GM18519 (cell line): ENCODE measurements at regions not wholly inside any gene's neighbourhood (a gene's known extent, or its start where the extent isn't known, plus 50 kb on each side); places are given as distances from the start of the nearest gene placed in this dataset.

Experiments
- ATAC-seq: cut with Tn5 transposase; IDR thresholded peaks from one replicate; pipeline ENCODE4 v1.9.1; 2021; ENCODE audit warnings: mild to moderate bottlenecking, moderate library complexity; ENCODE audit not compliant: unreplicated experiment, low FRiP score

GRCh38 chr3:161555320-161555719, 58.7 kb downstream of the OTOL1 start:
- ATAC-seq: no peak

GRCh38 chr3:161556533-161556932, 59.9 kb downstream of the OTOL1 start:
- no peak for ATAC-seq

- ATAC-seq: no peak
Observed at GRCh38 chr3:161556941-161557340, 60.3 kb downstream of the OTOL1 start.

- no peak for ATAC-seq
Observed at GRCh38 chr3:161557445-161558150, 61.0 kb downstream of the OTOL1 start.

GRCh38 chr3:161558236-161558635, 61.6 kb downstream of the OTOL1 start:
- no peak for ATAC-seq

GRCh38 chr3:161559177-161559998, 62.8 kb downstream of the OTOL1 start:
- no peak for ATAC-seq

- no peak for ATAC-seq
Observed at GRCh38 chr3:161560008-161560637, 63.5 kb downstream of the OTOL1 start.

- ATAC-seq: no peak
Observed at GRCh38 chr3:161567577-161568361, 71.2 kb downstream of the OTOL1 start.

GRCh38 chr3:161568671-161569070, 72.1 kb downstream of the OTOL1 start:
- ATAC-seq: no peak

GRCh38 chr3:161571951-161572350, 75.3 kb downstream of the OTOL1 start:
- no peak for ATAC-seq

- ATAC-seq: no peak
Observed at GRCh38 chr3:161573136-161573535, 76.5 kb downstream of the OTOL1 start.

GRCh38 chr3:161575901-161576300, 79.3 kb downstream of the OTOL1 start:
- ATAC-seq: no peak

- no peak for ATAC-seq
Observed at GRCh38 chr3:161576311-161576710, 79.7 kb downstream of the OTOL1 start.

- ATAC-seq: no peak
Observed at GRCh38 chr3:161576714-161577510, 80.3 kb downstream of the OTOL1 start.

GRCh38 chr3:161577662-161578061, 81.1 kb downstream of the OTOL1 start:
- no peak for ATAC-seq

GRCh38 chr3:161579395-161580126, 83.0 kb downstream of the OTOL1 start:
- ATAC-seq: no peak

GRCh38 chr3:161585922-161586321, 89.3 kb downstream of the OTOL1 start:
- ATAC-seq: no peak

GRCh38 chr3:161586556-161587235, 90.1 kb downstream of the OTOL1 start:
- no peak for ATAC-seq

GRCh38 chr3:161598639-161599038, 102.0 kb downstream of the OTOL1 start:
- no peak for ATAC-seq
